ENCODE measurements at regions not wholly inside any gene's neighbourhood (a gene's known extent, or its start where the extent isn't known, plus 50 kb on each side); places are given as distances from the start of the nearest gene placed in this dataset.

- no peak for DNase-seq (ENCODE audit: low spot score)
- in situ Hi-C loops (cut with MboI; ENCODE audit: low pct_unique_long_range_greater_than_20kb, low sequenced_read_pairs, unreplicated experiment): no loop called here
- no peak for TF ChIP-seq CTCF (IDR thresholded peaks at IDR 0.05; ENCODE audit: extremely low read depth, insufficient read depth, missing control alignments)
Measured at GRCh38 chr2:153055182-153055581, 336.8 kb downstream of the ARL6IP6 start.

DNA sequence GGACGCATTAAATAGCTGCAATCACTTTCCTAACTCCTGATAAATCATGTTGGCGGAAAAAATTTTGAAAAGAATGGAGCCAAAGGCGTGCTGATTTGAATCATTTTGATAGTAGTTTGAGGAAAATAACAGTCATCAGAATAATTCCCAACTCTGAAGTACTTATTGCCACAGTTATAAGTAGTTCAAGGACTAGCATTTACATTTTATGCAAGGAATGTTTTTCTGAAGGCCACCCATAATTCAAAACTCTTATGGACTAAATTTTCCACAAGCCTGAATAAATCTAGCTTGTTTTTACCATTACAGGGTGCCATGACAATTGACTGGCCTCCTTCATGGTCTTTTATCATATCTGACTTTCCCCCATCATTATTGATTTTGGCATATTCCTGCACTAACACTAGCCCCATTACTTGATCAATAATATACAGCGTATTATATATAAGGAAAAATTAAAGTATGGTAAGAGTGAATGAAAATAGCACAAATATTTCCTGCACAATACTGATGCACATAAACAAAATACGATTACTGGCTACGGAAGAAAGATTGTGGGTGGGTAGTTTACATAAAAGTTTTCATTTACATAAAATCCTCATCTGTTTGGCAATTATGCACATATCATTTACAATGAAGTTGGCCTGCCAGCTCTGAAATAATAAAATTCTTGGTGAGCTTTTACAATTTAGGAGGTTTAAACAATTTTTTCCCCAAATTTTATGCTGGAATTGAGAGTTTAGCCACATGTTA, 334.6 kb downstream of the ARL6IP6 start:
- in situ Hi-C loops (cut with MboI; ENCODE audit: low pct_unique_long_range_greater_than_20kb, low sequenced_read_pairs, unreplicated experiment): no loop called here
- DNase-seq (ENCODE audit: low spot score): no peak
- no peak for TF ChIP-seq CTCF (IDR thresholded peaks at IDR 0.05; ENCODE audit: extremely low read depth, insufficient read depth, missing control alignments)

- in situ Hi-C loops (cut with MboI; ENCODE audit: low pct_unique_long_range_greater_than_20kb, low sequenced_read_pairs, unreplicated experiment): no loop called here
- no peak for DNase-seq (ENCODE audit: low spot score)
- TF ChIP-seq CTCF (IDR thresholded peaks at IDR 0.05; ENCODE audit: extremely low read depth, insufficient read depth, missing control alignments): no peak
Measured at GRCh38 chr2:153047220-153047619, 328.8 kb downstream of the ARL6IP6 start.

DNA sequence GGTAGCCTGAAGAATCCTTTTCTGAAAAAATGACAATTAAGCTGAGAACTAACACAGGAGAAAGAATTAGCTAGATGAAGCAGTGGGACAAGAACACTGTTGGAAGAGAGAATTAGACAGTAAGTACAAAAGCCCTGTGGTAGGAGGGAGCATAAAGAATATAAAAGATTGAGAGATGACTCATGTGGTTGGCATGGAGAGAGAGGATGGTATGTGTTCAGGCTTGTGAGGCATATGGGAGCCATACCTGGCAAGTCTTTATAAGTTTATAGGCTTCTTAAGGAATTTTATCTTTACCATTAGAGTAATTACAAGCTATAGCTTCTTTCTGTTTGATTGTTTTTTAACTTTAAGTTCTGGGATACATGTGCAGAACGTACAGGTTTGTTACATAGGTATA, 325.0 kb downstream of the ARL6IP6 start:
- DNase-seq (ENCODE audit: low spot score): no peak
- no peak for TF ChIP-seq CTCF (IDR thresholded peaks at IDR 0.05; ENCODE audit: extremely low read depth, insufficient read depth, missing control alignments)
- in situ Hi-C loops (cut with MboI; ENCODE audit: low pct_unique_long_range_greater_than_20kb, low sequenced_read_pairs, unreplicated experiment): no loop called here

GRCh38 chr2:153028626-153029025, 310.2 kb downstream of the ARL6IP6 start:
- TF ChIP-seq CTCF (IDR thresholded peaks at IDR 0.05; ENCODE audit: extremely low read depth, insufficient read depth, missing control alignments): no peak
- in situ Hi-C loops (cut with MboI; ENCODE audit: low pct_unique_long_range_greater_than_20kb, low sequenced_read_pairs, unreplicated experiment): no loop called here
- DNase-seq (ENCODE audit: low spot score): no peak

- DNase-seq (ENCODE audit: low spot score): no peak
- no peak for TF ChIP-seq CTCF (IDR thresholded peaks at IDR 0.05; ENCODE audit: extremely low read depth, insufficient read depth, missing control alignments)
- in situ Hi-C loops (cut with MboI; ENCODE audit: low pct_unique_long_range_greater_than_20kb, low sequenced_read_pairs, unreplicated experiment): no loop called here
Measured at GRCh38 chr2:153027533-153027932, 309.1 kb downstream of the ARL6IP6 start.

Data from GM13977 (cell line).